Immature natural killer cell (primary cell): ENCODE measurements at regions not wholly inside any gene's neighbourhood (a gene's known extent, or its start where the extent isn't known, plus 50 kb on each side); places are given as distances from the start of the nearest gene placed in this dataset.

Experiments
- DNase-seq, 3 donors: peaks; one replicate each; pipeline ENCODE4 v3.0.0; 2022; ENCODE audit warnings: mixed read lengths in 1 of 3
- H3K27ac Mint-ChIP-seq, 6 donors: one replicate each; pipeline ENCODE4 v1.8.0; 2020; ENCODE audit warnings: mixed read lengths in 6 of 6, mild to moderate bottlenecking in 5 of 6, inconsistent platforms in 4 of 6, moderate library complexity in 3 of 6
- H3K27me3 Mint-ChIP-seq, 3 donors: one replicate each; pipeline ENCODE4 v1.8.0; 2020 to 2021; ENCODE audit warnings: low read depth in 3 of 3, mild to moderate bottlenecking in 3 of 3, mixed read lengths in 3 of 3, moderate library complexity in 3 of 3, inconsistent platforms in 1 of 3
- H3K36me3 Mint-ChIP-seq, 3 donors: one replicate each; pipeline ENCODE4 v1.8.0; 2020; ENCODE audit warnings: mixed read lengths in 3 of 3, inconsistent platforms in 2 of 3, mild to moderate bottlenecking in 2 of 3
- H3K4me1 Mint-ChIP-seq, 2 donors: one replicate each; pipeline ENCODE4 v1.8.0; 2020; ENCODE audit warnings: inconsistent platforms in 2 of 2, mild to moderate bottlenecking in 2 of 2, mixed read lengths in 2 of 2, moderate library complexity in 1 of 2
- H3K4me3 Mint-ChIP-seq, 5 donors: one replicate each; pipeline ENCODE4 v1.8.0; 2020; ENCODE audit warnings: mild to moderate bottlenecking in 5 of 5, mixed read lengths in 5 of 5, inconsistent platforms in 3 of 5, moderate library complexity in 3 of 5
- H3K9me3 Mint-ChIP-seq, 6 donors: one replicate each; pipeline ENCODE4 v1.8.0; 2020; ENCODE audit warnings: mild to moderate bottlenecking in 6 of 6, mixed read lengths in 6 of 6, inconsistent platforms in 4 of 6, moderate library complexity in 3 of 6

DNA sequence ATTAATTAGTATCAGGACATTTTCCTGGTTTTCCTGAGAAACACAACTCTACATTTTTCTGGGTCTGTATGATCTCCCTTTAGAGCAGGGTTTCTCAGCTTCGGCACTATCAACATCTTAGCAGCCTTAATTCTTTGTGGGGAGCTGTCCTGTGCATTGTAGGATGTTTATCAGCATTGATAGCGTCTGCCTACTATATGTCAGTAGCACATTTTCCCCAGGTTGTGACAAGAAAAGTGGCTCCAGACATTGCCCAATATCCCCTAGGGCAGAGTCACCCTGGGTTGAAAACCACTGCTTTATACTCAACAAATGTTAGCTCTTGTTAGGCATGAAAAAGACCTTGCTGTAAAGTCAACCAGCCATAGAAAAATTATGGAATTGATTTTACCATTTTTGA is 195.1 kb upstream of the FMN2 start:
- Mint-ChIP-seq H3K9me3 (no peaks in the 10 kb centered on the region), H3K27ac (no peak overlapping the region), H3K27me3 (peaks cover 0 to 5% (median 4%) of the 10 kb centered on the region in 3 donors), H3K4me3 (no peak overlapping the region), H3K36me3 (no peaks in the 10 kb centered on the region), H3K4me1 (peaks cover 0 to 2% of the 10 kb centered on the region in 2 donors)
- no peak for DNase-seq

DNA sequence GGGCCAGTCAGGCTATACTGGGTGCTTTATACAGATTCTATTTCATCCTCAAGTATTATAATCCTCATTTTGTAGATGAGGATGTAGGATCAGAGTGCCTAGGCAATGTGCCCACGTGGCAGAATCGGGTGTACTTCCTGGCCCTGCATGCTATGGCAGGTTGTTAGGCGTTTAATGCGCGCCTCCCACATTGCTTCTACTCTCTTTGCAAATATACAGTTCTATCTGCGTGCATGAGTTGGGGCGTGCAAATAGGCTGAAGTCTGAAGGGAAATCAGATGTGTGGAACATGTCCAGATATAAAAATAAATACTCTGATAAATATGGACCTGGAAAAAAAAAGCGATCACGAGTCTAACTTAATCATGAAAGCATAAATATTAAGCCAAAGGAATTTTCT is 194.7 kb upstream of the FMN2 start:
- DNase-seq: no peak
- Mint-ChIP-seq H3K27me3 (peaks cover 0 to 5% (median 4%) of the 10 kb centered on the region in 3 donors), H3K36me3 (no peaks in the 10 kb centered on the region), H3K4me3 (no peak overlapping the region), H3K27ac (no peak overlapping the region), H3K9me3 (no peaks in the 10 kb centered on the region), H3K4me1 (peaks cover 0 to 2% of the 10 kb centered on the region in 2 donors)

DNA sequence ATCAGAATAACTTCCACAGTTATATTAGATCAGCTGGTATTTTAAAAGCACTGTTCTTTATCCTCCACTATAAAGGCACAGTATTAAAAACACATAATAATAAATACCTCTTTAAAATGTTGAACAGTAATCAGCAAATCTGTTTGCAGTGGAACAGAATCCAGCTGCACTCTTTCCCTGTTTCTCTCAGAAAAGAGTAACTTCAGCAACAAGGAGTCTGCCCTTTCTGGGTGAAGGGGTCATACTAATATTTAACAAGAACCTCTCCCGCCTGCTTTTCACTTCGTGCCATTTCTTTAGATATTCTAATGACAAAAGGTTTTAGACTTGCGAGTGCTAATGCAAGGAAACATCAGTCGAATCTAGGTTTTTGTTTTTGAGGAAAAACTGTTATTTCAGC is 194.2 kb upstream of the FMN2 start:
- Mint-ChIP-seq H3K36me3 (no peaks in the 10 kb centered on the region), H3K27ac (no peak overlapping the region), H3K9me3 (no peaks in the 10 kb centered on the region), H3K4me1 (peaks cover 0 to 2% of the 10 kb centered on the region in 2 donors), H3K27me3 (peaks cover 0 to 5% (median 4%) of the 10 kb centered on the region in 3 donors), H3K4me3 (no peak overlapping the region)
- no peak for DNase-seq

GRCh38 chr1:239898062-239898730 is 193.5 kb upstream of the FMN2 start:
- H3K4me3 Mint-ChIP-seq: no peak overlapping the region
- H3K27me3 Mint-ChIP-seq: peaks cover 0 to 5% (median 4%) of the 10 kb centered on the region in 3 donors
- DNase-seq: peak; percentile 56 to 71 (median 63)
- H3K36me3 Mint-ChIP-seq: no peaks in the 10 kb centered on the region
- no peaks in the 10 kb centered on the region for H3K9me3 Mint-ChIP-seq
- H3K27ac Mint-ChIP-seq: peak overlapping the region in 2 of 6 donors; percentile 50 to 61
- H3K4me1 Mint-ChIP-seq: peaks cover 0 to 2% of the 10 kb centered on the region in 2 donors

- H3K27ac Mint-ChIP-seq: no peak overlapping the region
- peaks cover 0 to 5% (median 4%) of the 10 kb centered on the region in 3 donors for H3K27me3 Mint-ChIP-seq
- H3K36me3 Mint-ChIP-seq: no peaks in the 10 kb centered on the region
- DNase-seq: no peak
- H3K4me1 Mint-ChIP-seq: peaks cover 0 to 2% of the 10 kb centered on the region in 2 donors
- no peaks in the 10 kb centered on the region for H3K9me3 Mint-ChIP-seq
- no peak overlapping the region for H3K4me3 Mint-ChIP-seq
Observed at GRCh38 chr1:239899747-239900146, 191.9 kb upstream of the FMN2 start.

GRCh38 chr1:239906394-239906793 is 185.3 kb upstream of the FMN2 start:
- Mint-ChIP-seq H3K27ac (no peak overlapping the region), H3K4me3 (no peak overlapping the region), H3K27me3 (no peaks in the 10 kb centered on the region), H3K36me3 (no peaks in the 10 kb centered on the region), H3K4me1 (no peaks in the 10 kb centered on the region), H3K9me3 (no peaks in the 10 kb centered on the region)
- no peak for DNase-seq

DNA sequence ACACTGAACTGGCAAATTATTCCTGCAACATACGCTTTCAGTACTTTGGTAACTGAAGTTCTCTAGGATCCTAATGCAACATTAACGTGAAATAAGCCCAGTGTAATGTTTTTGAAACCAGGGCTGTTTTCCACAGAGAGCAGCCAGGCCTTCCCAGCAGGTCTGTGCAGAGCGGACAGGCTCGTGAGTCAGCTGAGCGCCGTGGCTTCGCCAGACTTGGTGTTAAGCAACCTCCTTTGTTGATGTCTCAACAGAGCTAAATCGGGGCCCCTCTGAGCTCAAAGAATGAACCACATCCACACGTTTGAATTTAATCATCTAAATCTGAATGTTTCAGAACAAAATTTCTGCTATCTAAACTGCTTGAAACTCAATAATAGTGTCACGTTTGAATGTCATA is 181.8 kb upstream of the FMN2 start:
- H3K36me3 Mint-ChIP-seq: no peaks in the 10 kb centered on the region
- no peak for DNase-seq
- no peaks in the 10 kb centered on the region for H3K9me3 Mint-ChIP-seq
- no peak overlapping the region for H3K27ac Mint-ChIP-seq
- no peaks in the 10 kb centered on the region for H3K4me1 Mint-ChIP-seq
- peaks cover 0 to 3% (median 0%) of the 10 kb centered on the region in 3 donors for H3K27me3 Mint-ChIP-seq
- no peak overlapping the region for H3K4me3 Mint-ChIP-seq

- Mint-ChIP-seq H3K27me3 (peaks cover 0 to 4% (median 3%) of the 10 kb centered on the region in 3 donors), H3K36me3 (no peaks in the 10 kb centered on the region), H3K4me3 (no peak overlapping the region), H3K9me3 (no peaks in the 10 kb centered on the region), H3K4me1 (no peaks in the 10 kb centered on the region), H3K27ac (peak overlapping the region in 1 of 6 donors; percentile 39)
- DNase-seq: no peak
Observed at GRCh38 chr1:239912471-239912870, 179.2 kb upstream of the FMN2 start.

DNA sequence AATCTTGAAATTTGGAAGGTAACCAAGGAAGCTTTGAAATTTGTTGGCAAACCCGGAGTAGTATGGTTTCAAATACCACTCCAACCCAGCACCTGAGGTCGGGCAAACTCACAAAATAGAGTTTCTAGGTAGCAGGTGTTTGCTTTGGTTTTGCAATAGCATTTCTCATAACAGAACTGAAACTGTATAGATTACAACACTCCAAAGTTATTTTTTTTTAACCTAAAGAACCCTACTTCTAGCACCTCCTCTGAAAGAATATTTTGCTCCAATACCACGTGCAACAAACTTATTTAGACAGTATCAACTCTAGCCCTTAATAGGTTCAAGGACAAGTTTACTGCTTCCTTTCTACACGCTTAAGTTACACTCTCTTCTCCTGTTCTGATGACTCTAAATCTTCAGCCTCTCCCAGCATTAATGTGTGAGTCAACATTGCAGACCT is 178.5 kb upstream of the FMN2 start:
- H3K4me3 Mint-ChIP-seq: no peak overlapping the region
- H3K36me3 Mint-ChIP-seq: no peaks in the 10 kb centered on the region
- peaks cover 0 to 4% (median 3%) of the 10 kb centered on the region in 3 donors for H3K27me3 Mint-ChIP-seq
- H3K27ac Mint-ChIP-seq: no peak overlapping the region
- DNase-seq: no peak
- no peaks in the 10 kb centered on the region for H3K9me3 Mint-ChIP-seq
- no peaks in the 10 kb centered on the region for H3K4me1 Mint-ChIP-seq

- H3K9me3 Mint-ChIP-seq: no peaks in the 10 kb centered on the region
Observed at GRCh38 chr1:239914751-239915231, 176.9 kb upstream of the FMN2 start.

GRCh38 chr1:239918634-239919033 is 173.0 kb upstream of the FMN2 start:
- Mint-ChIP-seq H3K4me3 (no peak overlapping the region), H3K9me3 (no peaks in the 10 kb centered on the region), H3K4me1 (no peaks in the 10 kb centered on the region), H3K27me3 (peaks cover 2 to 8% (median 4%) of the 10 kb centered on the region in 3 donors), H3K36me3 (no peaks in the 10 kb centered on the region), H3K27ac (no peak overlapping the region)
- no peak for DNase-seq

More at GRCh38 chr1:239914751-239915231, 176.9 kb upstream of the FMN2 start:
- Mint-ChIP-seq H3K36me3 (no peaks in the 10 kb centered on the region), H3K4me1 (no peaks in the 10 kb centered on the region), H3K27me3 (peaks cover 2 to 5% (median 4%) of the 10 kb centered on the region in 3 donors), H3K4me3 (no peak overlapping the region), H3K27ac (no peak overlapping the region)
- no peak for DNase-seq

GRCh38 chr1:239920214-239920613 is 171.5 kb upstream of the FMN2 start:
- Mint-ChIP-seq H3K36me3 (no peaks in the 10 kb centered on the region), H3K9me3 (no peaks in the 10 kb centered on the region), H3K27ac (no peak overlapping the region), H3K27me3 (peaks cover 2 to 8% (median 4%) of the 10 kb centered on the region in 3 donors), H3K4me1 (no peaks in the 10 kb centered on the region), H3K4me3 (no peak overlapping the region)
- DNase-seq: no peak

DNA sequence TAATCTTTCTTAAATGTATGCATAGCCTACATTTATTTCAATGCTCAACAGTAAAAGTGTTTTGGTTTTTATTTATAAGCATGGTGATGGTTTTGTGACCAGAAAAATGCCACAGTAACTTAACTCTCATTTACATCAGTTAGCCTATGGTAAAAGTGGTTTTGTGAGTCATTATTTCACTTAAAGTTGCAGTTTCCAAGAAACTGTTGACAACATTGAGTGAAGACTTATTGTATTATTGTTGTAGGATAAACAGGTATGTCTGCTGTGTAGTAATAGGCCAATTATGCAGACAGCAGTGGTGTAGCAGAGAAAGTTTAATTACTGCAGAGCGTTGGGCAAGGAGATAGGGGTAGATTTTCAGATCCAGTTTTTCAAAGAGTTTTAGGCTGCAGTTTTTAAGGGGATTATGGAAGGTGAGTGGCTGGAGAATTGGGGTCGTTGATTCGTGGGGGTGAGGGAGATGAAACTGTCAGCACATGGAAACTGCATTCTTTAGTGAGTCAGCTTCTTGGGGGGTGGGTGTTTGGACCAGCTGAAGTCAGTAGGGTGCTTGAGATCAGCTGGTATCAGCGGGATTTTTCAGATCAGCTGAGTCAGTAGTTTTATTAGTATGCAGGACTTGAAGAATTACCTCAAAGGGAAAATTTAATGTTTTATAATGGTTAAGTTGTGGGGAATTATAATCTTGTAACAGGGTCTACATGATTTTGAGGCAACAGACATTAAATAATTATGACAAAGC is 168.7 kb upstream of the FMN2 start:
- peaks cover 2 to 5% (median 4%) of the 10 kb centered on the region in 3 donors for H3K27me3 Mint-ChIP-seq
- H3K4me3 Mint-ChIP-seq: no peak overlapping the region
- no peak overlapping the region for H3K27ac Mint-ChIP-seq
- no peaks in the 10 kb centered on the region for H3K36me3 Mint-ChIP-seq
- no peak for DNase-seq
- H3K9me3 Mint-ChIP-seq: no peaks in the 10 kb centered on the region
- H3K4me1 Mint-ChIP-seq: no peaks in the 10 kb centered on the region

GRCh38 chr1:239924741-239925350 is 166.8 kb upstream of the FMN2 start:
- Mint-ChIP-seq H3K27me3 (peaks cover 0 to 5% (median 2%) of the 10 kb centered on the region in 3 donors), H3K4me1 (no peaks in the 10 kb centered on the region), H3K4me3 (no peak overlapping the region), H3K36me3 (no peaks in the 10 kb centered on the region), H3K27ac (no peak overlapping the region), H3K9me3 (no peaks in the 10 kb centered on the region)
- no peak for DNase-seq
